ENCODE measurements at regions not wholly inside any gene's neighbourhood (a gene's known extent, or its start where the extent isn't known, plus 50 kb on each side); places are given as distances from the start of the nearest gene placed in this dataset.

DNA sequence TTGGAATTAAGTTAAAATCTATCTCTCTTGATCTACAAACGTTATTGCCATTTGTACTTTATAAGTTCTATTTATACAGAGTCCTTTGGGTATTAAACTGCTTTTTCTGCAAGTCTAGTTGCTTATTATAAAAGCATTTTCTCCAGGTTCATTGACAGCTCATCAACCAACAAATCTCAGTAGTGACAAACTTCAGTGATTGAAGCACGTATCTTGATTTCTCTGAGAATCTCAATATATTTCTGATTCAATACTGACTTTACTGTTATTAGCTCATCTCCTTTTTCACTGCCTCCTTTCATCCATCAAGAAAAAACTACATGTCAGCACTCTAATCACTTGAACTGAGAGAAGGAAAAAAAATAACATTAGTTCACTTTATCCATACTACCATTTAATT, 630.2 kb downstream of the ARAP2 start:
- TF ChIP-seq GATA2 (IDR thresholded peaks at IDR 0.05; ENCODE audit: low read depth, low read length) (no peak), GATA3 (IDR thresholded peaks at IDR 0.05; ENCODE audit: low read depth, low read length) (no peak)

Measured in SH-SY5Y (cell line).